Breast epithelium (tissue), 4 donors: ENCODE measurements at regions not wholly inside any gene's neighbourhood (a gene's known extent, or its start where the extent isn't known, plus 50 kb on each side); places are given as distances from the start of the nearest gene placed in this dataset.
"Not testable (repeated sequence)": the region's sequence is repeated elsewhere in the genome, so short reads cannot be mapped to it uniquely, and the experiment has no call there.

ENCODE experiments used
- DNase-seq, 2 donors: peaks; one replicate each; pipeline ENCODE4 v3.0.0-alpha.2; 2019; ENCODE audit warnings: low spot score in 2 of 2
- H3K27ac ChIP-seq, 2 donors: fragments of 200-600 bp; sonication (generic) in 1 of 2; one replicate each; pipeline ENCODE4 v1.5.1; 2016 to 2019; ENCODE audit warnings: mild to moderate bottlenecking in 1 of 2
- H3K27me3 ChIP-seq, 2 donors: fragments of 200-600 bp; sonication (generic) in 1 of 2; one replicate each; pipeline versions ENCODE4 v1.5.1 to v1.6.0; 2017 to 2019; ENCODE audit warnings: control low read depth in 1 of 2, mild to moderate bottlenecking in 1 of 2
- H3K36me3 ChIP-seq: fragments of 200-600 bp; one replicate; pipeline ENCODE4 v1.5.1; 2019
- H3K4me1 ChIP-seq, 2 donors: fragments of 200-600 bp; sonication (generic); one replicate each; pipeline ENCODE4 v1.5.1; 2016 to 2019; ENCODE audit warnings: control low read depth in 1 of 2
- H3K4me3 ChIP-seq, 3 donors: fragments of 200-600 bp; sonication (generic); 1 replicate in 2 of 3; 2 replicates in 1 of 3; pipeline ENCODE4 v1.5.1; 2016 to 2019; ENCODE audit warnings: mild to moderate bottlenecking in 3 of 3, moderate library complexity in 2 of 3
- H3K9me3 ChIP-seq, 2 donors: fragments of 200-600 bp; sonication (generic) in 1 of 2; one replicate each; pipeline ENCODE4 v1.5.1; 2016 to 2019; ENCODE audit warnings: control low read depth in 1 of 2
- CTCF ChIP-seq, 3 donors: fragments of 450-650 bp; IDR thresholded peaks; one replicate each; pipeline ENCODE4 v1.5.1; 2016 to 2017; ENCODE audit warnings: antibody characterized with exemption in 3 of 3, mild to moderate bottlenecking in 3 of 3, moderate library complexity in 3 of 3
- POLR2A ChIP-seq: fragments of 450-650 bp; IDR thresholded peaks from one replicate; pipeline ENCODE4 v1.6.1; 2016; ENCODE audit warnings: antibody characterized with exemption, mild to moderate bottlenecking, moderate library complexity
- POLR2AphosphoS5 ChIP-seq, 3 donors: sonication (generic); formaldehyde crosslinking; IDR thresholded peaks; one replicate each; pipeline ENCODE4 v1.6.1; 2017; ENCODE audit warnings: antibody characterized with exemption in 3 of 3
- intact Hi-C: fragments of 100-400 bp; cut with DNase I; formaldehyde crosslinking; loops from one replicate; pipeline ENCODE4 v1.15.1; 2023; ENCODE audit warnings: low total_unique reads

GRCh38 chr2:149766339-149766738 lies 178.8 kb upstream of the MMADHC start:
- no peak for TF ChIP-seq CTCF (IDR thresholded peaks at IDR 0.05)
- Histone ChIP-seq H3K9me3 (no peaks in the 10 kb centered on the region), H3K27me3 (no peaks in the 10 kb centered on the region), H3K4me1 (peaks cover 0 to 7% of the 10 kb centered on the region in 2 donors), H3K36me3 (no peaks in the 10 kb centered on the region), H3K27ac (no peak overlapping the region), H3K4me3 (no peak overlapping the region)
- DNase-seq: no peak
- intact Hi-C loops: no loop called here

- Histone ChIP-seq H3K4me3 (no peak overlapping the region), H3K27ac (no peak overlapping the region), H3K27me3 (no peaks in the 10 kb centered on the region), H3K4me1 (peaks cover 0 to 7% of the 10 kb centered on the region in 2 donors), H3K36me3 (no peaks in the 10 kb centered on the region), H3K9me3 (no peaks in the 10 kb centered on the region)
- TF ChIP-seq POLR2A (no peak), POLR2AphosphoS5 (IDR thresholded peaks at IDR 0.05) (no peak), CTCF (IDR thresholded peaks at IDR 0.05) (no peak)
- intact Hi-C loops: no loop called here
- no peak for DNase-seq
Measured at GRCh38 chr2:149765636-149766035, 178.1 kb upstream of the MMADHC start.

- peaks cover 0 to 7% of the 10 kb centered on the region in 2 donors for H3K4me1 ChIP-seq
- TF ChIP-seq CTCF (IDR thresholded peaks at IDR 0.05) (no peak), POLR2AphosphoS5 (IDR thresholded peaks at IDR 0.05) (no peak), POLR2A (no peak)
- no peak overlapping the region for H3K27ac ChIP-seq
- no peak for DNase-seq
- H3K4me3 ChIP-seq: no peak overlapping the region
- H3K27me3 ChIP-seq: no peaks in the 10 kb centered on the region
- H3K36me3 ChIP-seq: no peaks in the 10 kb centered on the region
- no peaks in the 10 kb centered on the region for H3K9me3 ChIP-seq
- intact Hi-C loops: no loop called here
Measured at GRCh38 chr2:149765003-149765402, 177.4 kb upstream of the MMADHC start.

GRCh38 chr2:149763358-149763757 lies 175.8 kb upstream of the MMADHC start:
- no peak for DNase-seq
- Histone ChIP-seq H3K27ac (no peak overlapping the region), H3K4me1 (peaks cover 0 to 5% of the 10 kb centered on the region in 2 donors), H3K27me3 (no peaks in the 10 kb centered on the region), H3K4me3 (no peak overlapping the region), H3K9me3 (no peaks in the 10 kb centered on the region), H3K36me3 (no peaks in the 10 kb centered on the region)
- intact Hi-C loops: no loop called here
- TF ChIP-seq POLR2AphosphoS5 (IDR thresholded peaks at IDR 0.05) (no peak), CTCF (IDR thresholded peaks at IDR 0.05) (no peak), POLR2A (no peak)

- Histone ChIP-seq H3K4me3 (no peak overlapping the region), H3K27ac (no peak overlapping the region), H3K36me3 (no peaks in the 10 kb centered on the region), H3K4me1 (no peaks in the 10 kb centered on the region), H3K9me3 (no peaks in the 10 kb centered on the region), H3K27me3 (no peaks in the 10 kb centered on the region)
- intact Hi-C loops: no loop called here
- no peak for DNase-seq
- TF ChIP-seq POLR2AphosphoS5 (IDR thresholded peaks at IDR 0.05) (no peak), CTCF (IDR thresholded peaks at IDR 0.05) (no peak), POLR2A (no peak)
Measured at GRCh38 chr2:149761611-149762010, 174.0 kb upstream of the MMADHC start.

- DNase-seq, H3K4me1 ChIP-seq, H3K36me3 ChIP-seq, H3K9me3 ChIP-seq, H3K27me3 ChIP-seq, H3K4me3 ChIP-seq, H3K27ac ChIP-seq, intact Hi-C loops: not testable (repeated sequence)
Measured at GRCh38 chr2:149759382-149759781, 171.8 kb upstream of the MMADHC start.

GRCh38 chr2:149754722-149755121 lies 167.1 kb upstream of the MMADHC start:
- not testable (repeated sequence) for DNase-seq, H3K9me3 ChIP-seq

More at GRCh38 chr2:149754722-149755121, 167.1 kb upstream of the MMADHC start:
- H3K4me3 ChIP-seq, intact Hi-C loops, H3K27ac ChIP-seq, H3K4me1 ChIP-seq, H3K27me3 ChIP-seq, H3K36me3 ChIP-seq: not testable (repeated sequence)
